Femur (tissue), 1 donor: ENCODE measurements at regions not wholly inside any gene's neighbourhood (a gene's known extent, or its start where the extent isn't known, plus 50 kb on each side); places are given as distances from the start of the nearest gene placed in this dataset.

Experiments used
- DNase-seq: peaks from one replicate; pipeline ENCODE4 v3.0.0-alpha.2; 2017

GRCh38 chr11:15705891-15706290, 591.2 kb downstream of the INSC start:
- no peak for DNase-seq

GRCh38 chr11:15707194-15707593, 592.5 kb downstream of the INSC start:
- no peak for DNase-seq

GRCh38 chr11:15707971-15708370, 593.2 kb downstream of the INSC start:
- peak; percentile 81 for DNase-seq

GRCh38 chr11:15710580-15711275, 596.0 kb downstream of the INSC start:
- peak; percentile 43 for DNase-seq

- no peak for DNase-seq
Measured at GRCh38 chr11:15711311-15711710, 596.6 kb downstream of the INSC start.

GRCh38 chr11:15714641-15715399, 600.1 kb downstream of the INSC start:
- DNase-seq = no peak

GRCh38 chr11:15716550-15716949, 601.8 kb downstream of the INSC start:
- DNase-seq = no peak

- peak; percentile 53 for DNase-seq
Measured at GRCh38 chr11:15720460-15720859, 605.7 kb downstream of the INSC start.

DNA sequence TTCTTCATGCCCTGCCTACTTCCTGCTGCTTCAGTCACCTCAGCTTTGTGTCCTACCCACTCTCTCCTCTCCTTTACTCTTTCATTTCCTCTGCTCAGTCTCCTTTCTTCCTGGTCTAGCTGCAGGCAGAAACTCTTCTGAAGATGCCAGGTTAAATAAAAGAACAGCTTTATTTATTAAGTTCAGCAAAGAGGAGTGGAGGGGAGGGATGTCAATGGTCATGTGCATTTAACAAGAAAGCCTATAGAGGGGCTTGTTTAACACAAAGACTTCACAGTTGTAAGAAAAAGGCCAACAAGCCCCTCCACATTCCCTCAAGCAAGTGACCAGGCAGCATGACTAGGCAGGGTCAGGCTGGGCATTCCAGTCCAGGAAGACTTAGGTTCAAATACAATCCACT, 609.2 kb downstream of the INSC start:
- no peak for DNase-seq

- no peak for DNase-seq
Measured at GRCh38 chr11:15724601-15725000, 609.9 kb downstream of the INSC start.

GRCh38 chr11:15725246-15725645, 610.5 kb downstream of the INSC start:
- DNase-seq = no peak

DNA sequence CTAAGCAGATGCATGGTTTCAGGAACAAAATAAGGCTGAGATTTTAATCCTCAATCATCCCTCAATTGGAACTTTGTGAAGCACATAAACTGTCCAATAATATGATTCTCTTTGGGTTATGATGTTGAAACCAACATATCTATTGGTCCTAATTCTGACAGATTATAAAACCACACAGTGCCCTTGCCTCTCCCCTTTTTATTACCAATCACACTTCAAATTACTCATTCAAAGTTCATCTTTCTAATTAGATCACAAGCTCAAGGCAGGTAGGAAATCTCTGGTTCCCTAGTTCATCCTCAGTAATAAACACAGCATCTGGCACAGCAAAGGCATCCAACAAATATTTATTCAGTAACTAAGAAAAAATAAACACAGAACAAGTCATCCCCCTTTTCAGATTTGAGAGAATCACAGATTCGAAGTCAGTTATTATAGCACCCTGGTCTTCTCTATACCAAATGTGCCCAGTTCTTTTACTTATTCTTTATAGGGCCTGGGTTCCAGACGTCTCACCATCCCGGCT, 611.6 kb downstream of the INSC start:
- DNase-seq = no peak

GRCh38 chr11:15726893-15727519, 612.3 kb downstream of the INSC start:
- DNase-seq = no peak

DNA sequence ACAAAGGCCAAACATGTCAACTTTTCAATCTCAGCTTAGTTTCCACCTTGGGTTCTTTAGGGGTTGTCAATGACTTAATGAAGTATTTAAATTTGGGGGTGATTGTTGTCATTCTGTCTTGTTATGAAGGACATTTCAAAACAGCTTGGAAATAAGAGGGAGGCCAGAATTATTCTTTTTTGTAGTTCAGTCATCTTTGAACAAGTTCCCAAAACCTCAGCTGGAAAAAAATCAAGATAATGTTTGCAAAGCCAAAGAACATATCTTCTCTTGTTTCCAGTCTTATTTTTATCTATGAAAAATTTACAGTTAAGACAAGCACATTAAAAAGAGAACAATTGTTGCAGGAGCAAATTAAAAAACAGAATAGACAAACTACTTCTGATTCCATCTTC, 612.8 kb downstream of the INSC start:
- no peak for DNase-seq

- DNase-seq = no peak
Measured at GRCh38 chr11:15728207-15728606, 613.5 kb downstream of the INSC start.

DNA sequence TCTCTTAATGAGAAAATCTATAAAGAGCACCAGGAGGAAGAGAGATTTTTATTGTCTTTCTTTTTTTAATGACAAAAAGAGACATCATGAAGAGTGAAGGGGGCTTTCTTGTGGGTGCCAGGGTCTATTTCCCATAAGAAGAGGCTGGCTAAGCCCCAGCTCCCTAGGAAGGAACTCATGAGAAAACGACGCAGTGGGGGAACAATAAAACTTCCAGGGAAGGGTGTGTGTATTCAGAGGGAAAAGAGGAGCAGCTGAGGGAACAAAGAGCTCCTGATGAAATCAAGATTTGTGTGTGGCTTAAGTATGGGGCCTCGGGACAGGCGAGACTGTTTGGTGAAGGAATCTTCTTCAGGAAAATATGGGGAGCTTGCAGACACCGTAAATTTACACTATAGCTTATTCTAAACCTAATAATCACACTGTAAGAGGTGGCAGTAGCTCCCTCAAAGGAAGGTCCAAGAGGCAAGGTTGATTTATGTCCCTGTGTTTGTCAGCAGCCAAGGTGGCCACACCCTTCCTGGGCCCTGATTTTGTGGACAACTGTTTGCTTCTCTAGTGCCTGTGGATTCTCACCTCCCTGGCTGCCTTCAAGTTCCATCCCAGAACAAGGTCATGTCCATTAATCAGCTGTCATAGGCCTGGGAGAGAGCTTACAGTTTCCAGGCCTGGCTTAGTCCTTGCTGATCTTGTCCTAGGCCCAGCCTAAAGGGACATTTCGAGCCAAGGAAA, 615.7 kb downstream of the INSC start:
- DNase-seq = no peak

GRCh38 chr11:15730995-15731385, 616.3 kb downstream of the INSC start:
- peak; percentile 57 for DNase-seq

- DNase-seq = no peak
Measured at GRCh38 chr11:15735706-15736105, 620.6 kb downstream of the SOX6 start.

DNA sequence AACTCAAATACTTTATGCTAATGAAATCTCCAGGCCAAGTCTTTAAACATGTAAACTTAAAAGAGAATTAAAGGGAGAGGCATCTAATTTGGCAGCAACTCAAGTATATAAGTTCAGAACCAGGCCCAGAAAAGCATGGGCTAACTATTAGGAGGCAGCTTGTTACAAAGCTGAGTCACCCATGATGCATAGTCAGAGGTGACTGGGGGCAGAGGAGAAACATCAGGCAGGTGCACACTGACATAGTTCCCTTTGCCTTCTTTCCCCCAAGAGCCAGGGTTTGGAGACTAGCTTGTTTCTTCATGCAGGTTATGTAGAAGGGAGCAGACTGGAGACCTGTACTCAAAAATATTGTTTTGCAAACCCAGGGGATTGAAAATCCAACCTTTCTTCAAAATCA, 619.0 kb downstream of the SOX6 start:
- no peak for DNase-seq

GRCh38 chr11:15738931-15739330, 617.4 kb downstream of the SOX6 start:
- no peak for DNase-seq

GRCh38 chr11:15742626-15743519, 613.5 kb downstream of the SOX6 start:
- no peak for DNase-seq

- DNase-seq = no peak
Measured at GRCh38 chr11:15744693-15745092, 611.7 kb downstream of the SOX6 start.
